ENCODE measurements at regions not wholly inside any gene's neighbourhood (a gene's known extent, or its start where the extent isn't known, plus 50 kb on each side); places are given as distances from the start of the nearest gene placed in this dataset.
A peak's percentile ranks its signal among the peaks of the same experiment; 100 is the strongest.

DNA sequence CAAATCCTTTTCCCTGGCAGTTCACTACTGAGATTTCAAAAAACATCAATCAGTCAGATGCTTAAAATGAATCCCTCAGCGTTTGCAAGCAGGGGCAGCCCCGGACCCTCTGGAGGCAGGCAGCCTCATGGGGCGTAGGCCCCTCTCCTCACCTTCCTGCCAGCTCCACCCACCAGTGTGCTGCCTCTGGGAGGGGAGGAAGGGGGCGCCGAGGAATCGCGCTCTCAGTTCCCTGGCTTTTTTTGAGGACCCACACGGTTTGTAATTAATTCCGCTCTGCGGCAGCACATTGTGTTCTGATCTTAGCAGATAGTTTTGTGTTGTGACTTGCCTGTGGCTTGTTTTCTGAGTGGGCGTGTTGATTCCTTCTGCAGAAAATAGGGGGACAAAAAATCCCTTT lies 159.9 kb downstream of the KLF13 start:
- Histone ChIP-seq H3K36me3 (ENCODE audit: control insufficient read depth in 2 of 3, insufficient read depth in 3 of 3, low read length in 3 of 3) (no peaks in the 10 kb centered on the region), H3K27ac (ENCODE audit: low read depth, low read length) (no peak overlapping the region), H3K4me3 (ENCODE audit: low read length) (no peak overlapping the region), H3K27me3 (ENCODE audit: control insufficient read depth in 2 of 2, insufficient read depth in 2 of 2, low read length in 2 of 2) (no peaks in the 10 kb centered on the region), H3K4me1 (ENCODE audit: control insufficient read depth in 2 of 2, insufficient read depth in 2 of 2, low read length in 2 of 2) (peaks cover 38% of the 10 kb centered on the region in 2 donors), H3K9me3 (ENCODE audit: control insufficient read depth in 2 of 3, low read length in 3 of 3) (no peaks in the 10 kb centered on the region)
- intact Hi-C loops (cut with micrococcal nuclease): loop anchor here (5.0 kb wide), 3 partner anchors 99 to 684 kb away; no protein-coding TSS in a partner anchor
- Mint-ChIP-seq H3K27ac (peak overlapping the region in 5 of 9 donors; percentile 5 to 84 (median 55)), H3K4me1 (peaks cover 26 to 85% (median 41%) of the 10 kb centered on the region in 7 donors), H3K9me3 (peaks cover 0 to 9% (median 3%) of the 10 kb centered on the region in 11 donors), H3K36me3 (peaks cover 3 to 28% (median 5%) of the 10 kb centered on the region in 5 donors), H3K27me3 (no peaks in the 10 kb centered on the region), H3K4me3 (no peak overlapping the region)
- CTCF ChIA-PET: interaction anchor here (1.4 to 5.2 kb wide), 7 partner anchors 11 to 283 kb away, joined by 3 to 117 read pairs (median 13); no protein-coding TSS in a partner anchor
- DNase-seq (no peak), ATAC-seq (no peak)
- POLR2A ChIA-PET: interaction anchor here (0.6 to 2.9 kb wide), 5 partner anchors 120 to 287 kb away, joined by 3 to 30 read pairs (median 3); partner anchors contain the start of gene KLF13

DNA sequence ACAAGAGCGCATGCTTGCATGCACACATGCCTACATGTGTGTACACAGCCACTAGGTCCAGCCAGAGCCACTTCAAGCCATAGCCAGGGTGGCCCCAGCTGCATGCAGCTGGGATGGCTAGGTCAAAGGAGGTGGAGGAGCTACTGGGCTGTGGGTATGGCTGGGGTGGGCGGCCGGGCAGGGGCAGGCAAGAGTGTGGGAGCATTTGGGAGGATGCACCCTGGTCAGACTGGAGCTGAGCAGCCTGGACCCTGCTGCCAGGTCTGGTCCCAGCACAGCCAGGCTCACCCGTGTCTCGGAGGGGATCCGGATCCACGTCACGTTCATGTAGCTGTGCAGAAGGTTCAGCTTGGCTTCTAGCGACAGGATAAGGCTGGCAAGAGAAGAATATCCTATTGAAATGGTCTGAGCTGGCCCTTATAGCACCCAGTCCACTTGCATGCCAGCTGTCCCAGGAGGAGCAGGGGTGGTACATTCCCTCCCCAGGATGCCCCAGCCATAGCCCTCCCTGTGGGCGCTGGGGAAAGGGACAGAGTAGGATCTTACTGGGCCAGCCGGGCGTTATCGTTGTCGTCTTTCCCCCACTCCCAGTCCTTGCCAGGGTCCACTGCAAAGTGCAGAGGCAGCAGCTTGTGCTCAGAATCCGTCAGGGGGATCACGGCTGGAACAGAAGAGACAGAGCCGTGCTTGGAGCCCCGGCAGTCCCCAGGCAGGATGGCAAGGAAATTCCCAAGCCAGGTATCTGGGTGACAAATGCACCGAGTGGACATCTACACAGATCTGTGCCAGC lies 160.5 kb downstream of the KLF13 start:
- Histone ChIP-seq H3K9me3 (ENCODE audit: control insufficient read depth in 2 of 3, low read length in 3 of 3) (no peaks in the 10 kb centered on the region), H3K27ac (ENCODE audit: low read depth, low read length) (no peak overlapping the region), H3K4me1 (ENCODE audit: control insufficient read depth in 2 of 2, insufficient read depth in 2 of 2, low read length in 2 of 2) (peaks cover 32 to 34% of the 10 kb centered on the region in 2 donors), H3K36me3 (ENCODE audit: control insufficient read depth in 2 of 3, insufficient read depth in 3 of 3, low read length in 3 of 3) (no peaks in the 10 kb centered on the region), H3K27me3 (ENCODE audit: control insufficient read depth in 2 of 2, insufficient read depth in 2 of 2, low read length in 2 of 2) (no peaks in the 10 kb centered on the region), H3K4me3 (ENCODE audit: low read length) (no peak overlapping the region)
- POLR2A ChIA-PET: interaction anchor here (0.6 to 2.9 kb wide), 11 partner anchors 24 to 287 kb away, joined by 3 to 30 read pairs (median 3); partner anchors contain the start of gene KLF13
- no peak for DNase-seq
- Mint-ChIP-seq H3K27me3 (no peaks in the 10 kb centered on the region), H3K27ac (peak overlapping the region in 6 of 9 donors; percentile 5 to 61 (median 20)), H3K4me1 (peaks cover 21 to 79% (median 36%) of the 10 kb centered on the region in 7 donors), H3K4me3 (peak overlapping the region in 1 of 10 donors; percentile 28), H3K36me3 (peaks cover 3 to 27% (median 8%) of the 10 kb centered on the region in 5 donors), H3K9me3 (peaks cover 0 to 15% (median 6%) of the 10 kb centered on the region in 11 donors)
- ATAC-seq: no peak
- CTCF ChIA-PET: interaction anchor here (0.6 to 5.2 kb wide), 14 partner anchors 11 to 511 kb away, joined by 3 to 117 read pairs (median 8); no protein-coding TSS in a partner anchor
- intact Hi-C loops (cut with micrococcal nuclease): loop anchor here (5.0 kb wide), 3 partner anchors 100 to 685 kb away; no protein-coding TSS in a partner anchor

DNA sequence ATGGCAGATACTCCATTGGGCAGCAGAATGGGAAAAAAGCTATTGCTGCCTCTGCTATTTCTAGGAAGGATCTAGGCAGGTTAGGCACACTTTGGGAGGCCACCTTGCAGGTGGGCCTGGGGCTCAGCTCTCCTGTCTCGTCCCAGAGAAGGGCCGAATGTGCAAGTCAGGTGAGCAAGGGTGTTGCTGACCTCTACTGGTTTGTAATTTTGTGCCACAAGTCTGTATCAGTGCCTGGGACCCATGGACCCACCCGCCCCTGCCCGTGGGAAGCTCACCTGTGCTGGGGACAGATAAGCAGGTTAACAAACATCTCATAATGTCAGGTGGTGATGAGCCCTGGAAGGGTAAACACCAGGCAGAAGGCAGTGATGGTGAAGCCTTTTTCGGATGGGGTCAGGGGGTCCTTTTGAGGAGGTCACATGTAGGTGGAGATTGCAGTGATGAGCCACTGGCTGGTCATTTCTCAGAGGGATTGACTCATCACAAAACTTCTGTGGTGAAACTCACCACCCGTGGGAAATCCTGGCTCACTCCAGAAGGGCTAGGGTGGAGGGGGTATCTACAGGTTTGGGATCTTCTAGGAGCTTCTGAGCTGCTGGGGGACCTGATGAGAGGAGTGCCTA lies 161.3 kb downstream of the KLF13 start:
- Mint-ChIP-seq H3K4me3 (peak overlapping the region in 1 of 10 donors; percentile 47), H3K9me3 (peaks cover 0 to 15% (median 6%) of the 10 kb centered on the region in 11 donors), H3K36me3 (peaks cover 3 to 24% (median 8%) of the 10 kb centered on the region in 5 donors), H3K27me3 (no peaks in the 10 kb centered on the region), H3K27ac (peak overlapping the region in 7 of 9 donors; percentile 14 to 87 (median 62)), H3K4me1 (peaks cover 15 to 72% (median 29%) of the 10 kb centered on the region in 7 donors)
- intact Hi-C loops (cut with micrococcal nuclease): loop anchor here (1.0 to 5.0 kb wide), 13 partner anchors 15 to 686 kb away; partner anchors contain the start of genes KLF13 (in 2 of the 2) and MTMR10 (in 1 of the 2)
- no peak overlapping the region for H3K4me3 ChIP-seq (ENCODE audit: low read length)
- H3K27me3 ChIP-seq (ENCODE audit: control insufficient read depth in 2 of 2, insufficient read depth in 2 of 2, low read length in 2 of 2): no peaks in the 10 kb centered on the region
- peaks cover 24 to 26% of the 10 kb centered on the region in 2 donors for H3K4me1 ChIP-seq (ENCODE audit: control insufficient read depth in 2 of 2, insufficient read depth in 2 of 2, low read length in 2 of 2)
- no peak for DNase-seq
- H3K27ac ChIP-seq (ENCODE audit: low read depth, low read length): no peak overlapping the region
- no peaks in the 10 kb centered on the region for H3K9me3 ChIP-seq (ENCODE audit: control insufficient read depth in 2 of 3, low read length in 3 of 3)
- ChIA-PET POLR2A (interaction anchor here (0.9 to 2.9 kb wide), 17 partner anchors 15 to 287 kb away, joined by 3 to 30 read pairs (median 4); partner anchors contain the start of gene KLF13), CTCF (interaction anchor here (0.6 to 5.2 kb wide), 31 partner anchors 8 to 830 kb away, joined by 3 to 117 read pairs (median 4); no protein-coding TSS in a partner anchor)
- no peaks in the 10 kb centered on the region for H3K36me3 ChIP-seq (ENCODE audit: control insufficient read depth in 2 of 3, insufficient read depth in 3 of 3, low read length in 3 of 3)
- no peak for ATAC-seq

DNA sequence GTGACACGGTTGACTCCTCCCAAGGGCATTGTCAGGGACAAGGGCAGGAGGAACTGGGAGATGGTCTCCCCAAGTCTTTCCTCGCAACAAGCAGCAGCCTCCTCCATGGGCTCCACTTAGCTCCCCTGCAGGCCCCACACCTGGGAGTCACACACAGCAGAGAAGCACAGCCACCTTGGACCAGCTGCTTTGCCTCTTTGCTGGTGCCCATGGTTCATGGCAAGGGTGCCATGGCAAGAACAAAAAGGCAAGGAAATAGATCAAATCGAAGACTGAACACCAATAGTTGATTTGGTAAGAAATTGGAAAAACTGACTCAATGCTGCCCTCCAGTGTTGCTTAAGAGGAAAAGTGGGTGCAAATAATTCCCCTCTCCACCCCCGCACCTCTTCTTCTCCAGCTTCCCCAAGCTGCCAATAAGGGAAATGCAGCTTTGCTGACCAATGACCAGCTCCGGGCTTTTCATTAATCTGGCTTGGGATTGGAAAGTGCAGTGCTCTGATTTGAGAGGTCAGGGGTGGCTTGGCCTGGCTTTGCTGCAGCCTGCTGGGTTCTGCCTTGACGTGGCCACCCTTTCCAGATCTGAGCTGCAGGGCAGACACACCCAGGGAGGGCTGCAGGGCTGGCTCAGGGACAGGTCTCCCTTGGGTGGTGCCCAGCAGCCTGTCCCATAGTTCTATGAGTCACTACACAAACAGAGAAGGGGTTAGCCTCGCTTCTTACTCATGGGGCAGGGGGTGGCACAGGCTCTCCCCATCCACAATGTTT lies 162.0 kb downstream of the KLF13 start:
- Mint-ChIP-seq H3K4me1 (peaks cover 14 to 71% (median 28%) of the 10 kb centered on the region in 7 donors), H3K9me3 (peaks cover 0 to 18% (median 6%) of the 10 kb centered on the region in 11 donors), H3K36me3 (peaks cover 3 to 27% (median 8%) of the 10 kb centered on the region in 5 donors), H3K27me3 (no peaks in the 10 kb centered on the region), H3K27ac (peak overlapping the region in 6 of 9 donors; percentile 14 to 87 (median 68)), H3K4me3 (peak overlapping the region in 2 of 10 donors; percentile 47 to 65)
- DNase-seq: peak; percentile 25 to 70 (median 64)
- Histone ChIP-seq H3K27ac (ENCODE audit: low read depth, low read length) (no peak overlapping the region), H3K9me3 (ENCODE audit: control insufficient read depth in 2 of 3, low read length in 3 of 3) (no peaks in the 10 kb centered on the region), H3K4me3 (ENCODE audit: low read length) (no peak overlapping the region), H3K4me1 (ENCODE audit: control insufficient read depth in 2 of 2, insufficient read depth in 2 of 2, low read length in 2 of 2) (peaks cover 23 to 26% of the 10 kb centered on the region in 2 donors), H3K27me3 (ENCODE audit: control insufficient read depth in 2 of 2, insufficient read depth in 2 of 2, low read length in 2 of 2) (no peaks in the 10 kb centered on the region), H3K36me3 (ENCODE audit: control insufficient read depth in 2 of 3, insufficient read depth in 3 of 3, low read length in 3 of 3) (no peaks in the 10 kb centered on the region)
- ChIA-PET CTCF (interaction anchor here (0.6 to 5.2 kb wide), 36 partner anchors 9 to 831 kb away, joined by 3 to 117 read pairs (median 4); partner anchors contain the start of gene FAN1), POLR2A (interaction anchor here (0.6 to 2.9 kb wide), 19 partner anchors 16 to 288 kb away, joined by 3 to 30 read pairs (median 4); partner anchors contain the start of gene KLF13)
- intact Hi-C loops (cut with micrococcal nuclease): loop anchor here (1.0 to 5.0 kb wide), 13 partner anchors 16 to 686 kb away; partner anchors contain the start of genes KLF13 (in 2 of the 2) and MTMR10 (in 1 of the 2)
- ATAC-seq: peak; percentile 78

DNA sequence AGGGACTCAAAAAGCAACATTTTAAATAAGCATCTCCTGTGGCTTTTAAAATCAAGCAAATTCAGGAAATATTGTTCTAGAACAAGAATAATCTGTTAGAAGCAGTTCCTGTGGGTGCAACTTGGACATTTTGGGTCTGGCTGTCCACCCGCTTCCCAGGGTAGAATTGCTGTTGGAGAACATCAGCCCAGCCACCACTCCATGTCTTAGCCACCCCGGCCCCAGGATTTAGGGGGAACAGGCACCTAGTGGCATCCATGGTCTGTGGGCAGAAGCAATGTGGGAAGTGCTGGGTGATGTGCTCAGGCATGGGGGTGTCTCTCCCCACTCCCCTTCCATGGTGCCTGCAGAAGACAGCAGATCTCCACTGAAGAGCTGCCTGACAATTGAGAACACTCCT lies 162.6 kb downstream of the KLF13 start:
- Histone ChIP-seq H3K27ac (ENCODE audit: low read depth, low read length) (no peak overlapping the region), H3K4me1 (ENCODE audit: control insufficient read depth in 2 of 2, insufficient read depth in 2 of 2, low read length in 2 of 2) (peaks cover 22 to 24% of the 10 kb centered on the region in 2 donors), H3K27me3 (ENCODE audit: control insufficient read depth in 2 of 2, insufficient read depth in 2 of 2, low read length in 2 of 2) (no peaks in the 10 kb centered on the region), H3K9me3 (ENCODE audit: control insufficient read depth in 2 of 3, low read length in 3 of 3) (no peaks in the 10 kb centered on the region), H3K4me3 (ENCODE audit: low read length) (no peak overlapping the region), H3K36me3 (ENCODE audit: control insufficient read depth in 2 of 3, insufficient read depth in 3 of 3, low read length in 3 of 3) (no peaks in the 10 kb centered on the region)
- intact Hi-C loops (cut with micrococcal nuclease): loop anchor here (2.0 to 5.0 kb wide), 7 partner anchors 16 to 687 kb away; partner anchors contain the start of gene MTMR10 (in 1 of the 2)
- Mint-ChIP-seq H3K27me3 (no peaks in the 10 kb centered on the region), H3K4me3 (no peak overlapping the region), H3K36me3 (peaks cover 2 to 31% (median 8%) of the 10 kb centered on the region in 5 donors), H3K27ac (no peak overlapping the region), H3K4me1 (peaks cover 11 to 68% (median 24%) of the 10 kb centered on the region in 7 donors), H3K9me3 (peaks cover 0 to 24% (median 6%) of the 10 kb centered on the region in 11 donors)
- DNase-seq: no peak
- ChIA-PET POLR2A (interaction anchor here (0.6 to 2.9 kb wide), 14 partner anchors 30 to 289 kb away, joined by 3 to 30 read pairs (median 6); partner anchors contain the start of gene KLF13), CTCF (interaction anchor here (0.6 to 5.2 kb wide), 32 partner anchors 9 to 832 kb away, joined by 3 to 117 read pairs (median 5); partner anchors contain the start of gene FAN1)
- ATAC-seq: no peak
